K562 (cell line): ENCODE measurements at regions not wholly inside any gene's neighbourhood (a gene's known extent, or its start where the extent isn't known, plus 50 kb on each side); places are given as distances from the start of the nearest gene placed in this dataset.

Source experiments
- ATF7 ChIP-seq: fragments of 450-650 bp; IDR thresholded peaks from 2 replicates; pipeline ENCODE4 v1.7.1; 2014; ENCODE audit warnings: mild to moderate bottlenecking, moderate library complexity
- BMI1 ChIP-seq: fragments of 150-350 bp; IDR thresholded peaks from 2 replicates; pipeline ENCODE4 v1.6.1; 2014; ENCODE audit warnings: low read length
- CBFA2T3 ChIP-seq: fragments of 450-650 bp; IDR thresholded peaks from 2 replicates; pipeline ENCODE4 v1.6.1; 2017
- CEBPG ChIP-seq, 3 experiments: fragments of 200-800 bp in 1 of 3; sonication (Bioruptor generic) in 1 of 3; sonication (generic) in 1 of 3; formaldehyde crosslinking in 1 of 3; IDR thresholded peaks in 2 of 3; conservative IDR thresholded peaks in 1 of 3; 2 replicates each; pipeline versions ENCODE4 v1.6.1 to v1.8.0; 2016 to 2022; ENCODE audit warnings: missing compliant biosample characterization in 2 of 3, missing genetic modification characterization in 2 of 3, mild to moderate bottlenecking in 1 of 3, missing genetic modification reagents in 1 of 3
- CSDE1 ChIP-seq, 2 experiments: fragments of 450-650 bp; IDR thresholded peaks; 2 replicates each; pipeline ENCODE4 v1.6.1; 2016; ENCODE audit warnings: mild to moderate bottlenecking in 1 of 2
- DIDO1 ChIP-seq: fragments of 450-650 bp; IDR thresholded peaks from 2 replicates; pipeline ENCODE4 v1.6.1; 2016; ENCODE audit warnings: low read depth, missing biosample characterization, missing genetic modification characterization
- FIP1L1 ChIP-seq: fragments of 200-400 bp; formaldehyde crosslinking; IDR thresholded peaks from 2 replicates; pipeline ENCODE4 v1.6.1; 2018; ENCODE audit warnings: mild to moderate bottlenecking, low read depth, low read length; ENCODE audit not compliant: poor library complexity, severe bottlenecking
- FOSL1 ChIP-seq: fragments of 200-800 bp; sonication (Bioruptor generic); conservative IDR thresholded peaks from 2 replicates; pipeline ENCODE4 v1.6.1; 2016; ENCODE audit warnings: missing genetic modification characterization, missing compliant biosample characterization
- FOXK2 ChIP-seq, 2 experiments: fragments of 450-650 bp; IDR thresholded peaks in 1 of 2; conservative IDR thresholded peaks in 1 of 2; 2 replicates each; pipeline ENCODE4 v1.6.1; 2016; ENCODE audit warnings: low read depth in 2 of 2, mild to moderate bottlenecking in 1 of 2
- KLF16 ChIP-seq: IDR thresholded peaks from 2 replicates; pipeline ENCODE4 v1.6.1; 2016; ENCODE audit warnings: antibody characterized with exemption
- NEUROD1 ChIP-seq: fragments of 150-350 bp; IDR thresholded peaks from 2 replicates; pipeline ENCODE4 v1.6.1; 2014; ENCODE audit warnings: borderline replicate concordance, low read length, low read depth; ENCODE audit not compliant: partially characterized antibody
- POLR2B ChIP-seq: fragments of 450-650 bp; IDR thresholded peaks from 2 replicates; pipeline ENCODE4 v1.6.1; 2018; ENCODE audit warnings: low read depth; ENCODE audit not compliant: partially characterized antibody
- RB1 ChIP-seq: fragments of 450-650 bp; IDR thresholded peaks from 2 replicates; pipeline ENCODE4 v1.6.1; 2017; ENCODE audit warnings: low read depth, mild to moderate bottlenecking
- RBM14 ChIP-seq: fragments of 200-400 bp; formaldehyde crosslinking; IDR thresholded peaks from 2 replicates; pipeline ENCODE4 v1.6.1; 2018; ENCODE audit warnings: low read depth, mild to moderate bottlenecking, low read length, moderate library complexity, borderline replicate concordance; ENCODE audit not compliant: insufficient read depth
- TBL1XR1 ChIP-seq, 2 experiments: IDR thresholded peaks; 2 replicates each; pipeline ENCODE4 v1.6.1; 2012; ENCODE audit warnings: improper control_type of control experiment in 2 of 2, low read length in 2 of 2, mild to moderate bottlenecking in 1 of 2
- TCF7 ChIP-seq: sonication (generic); IDR thresholded peaks from 2 replicates; pipeline ENCODE4 v1.6.1; 2016; ENCODE audit warnings: antibody characterized with exemption, borderline replicate concordance
- TFAM ChIP-seq: fragments of 250-450 bp; sonication (Bioruptor Pico); conservative IDR thresholded peaks from 2 replicates; pipeline ENCODE4 v1.5.0; 2021; ENCODE audit warnings: mild to moderate bottlenecking, moderate library complexity
- TSC22D4 ChIP-seq: fragments of 450-650 bp; IDR thresholded peaks from 2 replicates; pipeline ENCODE4 v1.6.1; 2016; ENCODE audit warnings: missing genetic modification characterization, missing biosample characterization, control low read depth
- ZNF232 ChIP-seq: sonication (generic); formaldehyde crosslinking; IDR thresholded peaks from 2 replicates; pipeline ENCODE4 v1.8.0; 2022; ENCODE audit warnings: mild to moderate bottlenecking, missing genetic modification reagents
- ZNF263 ChIP-seq: sonication (generic); formaldehyde crosslinking; IDR thresholded peaks from 2 replicates; pipeline ENCODE4 v1.8.0; 2022; ENCODE audit warnings: mild to moderate bottlenecking, missing genetic modification reagents, borderline replicate concordance
- ZNF445 ChIP-seq: fragments of 250-450 bp; sonication (Bioruptor Pico); IDR thresholded peaks from 2 replicates; pipeline ENCODE4 v1.4.0; 2020; ENCODE audit warnings: low read depth, mild to moderate bottlenecking, moderate library complexity
- ZNF586 ChIP-seq: fragments of 450-650 bp; formaldehyde crosslinking; conservative IDR thresholded peaks from 2 replicates; pipeline ENCODE4 v1.4.0; 2020; ENCODE audit warnings: mild to moderate bottlenecking, moderate library complexity
- ZNF695 ChIP-seq: fragments of 450-650 bp; formaldehyde crosslinking; IDR thresholded peaks from 2 replicates; pipeline ENCODE4 v1.4.0; 2020; ENCODE audit warnings: mild to moderate bottlenecking, moderate library complexity
- ZNF696 ChIP-seq: fragments of 250-450 bp; sonication (Bioruptor Pico); conservative IDR thresholded peaks from 2 replicates; pipeline ENCODE4 v1.4.0; 2020; ENCODE audit warnings: mild to moderate bottlenecking, moderate library complexity
- TF ChIP-seq, protein P1 (sequence below): fragments of 450-650 bp; IDR thresholded peaks from 2 replicates; pipeline ENCODE4 v1.6.1; 2016
- TF ChIP-seq, protein P2 (sequence below): fragments of 250-450 bp; sonication (Bioruptor Pico); IDR thresholded peaks from 2 replicates; pipeline ENCODE4 v1.8.0; 2022; ENCODE audit warnings: moderate library complexity, mild to moderate bottlenecking, inconsistent platforms

DNA sequence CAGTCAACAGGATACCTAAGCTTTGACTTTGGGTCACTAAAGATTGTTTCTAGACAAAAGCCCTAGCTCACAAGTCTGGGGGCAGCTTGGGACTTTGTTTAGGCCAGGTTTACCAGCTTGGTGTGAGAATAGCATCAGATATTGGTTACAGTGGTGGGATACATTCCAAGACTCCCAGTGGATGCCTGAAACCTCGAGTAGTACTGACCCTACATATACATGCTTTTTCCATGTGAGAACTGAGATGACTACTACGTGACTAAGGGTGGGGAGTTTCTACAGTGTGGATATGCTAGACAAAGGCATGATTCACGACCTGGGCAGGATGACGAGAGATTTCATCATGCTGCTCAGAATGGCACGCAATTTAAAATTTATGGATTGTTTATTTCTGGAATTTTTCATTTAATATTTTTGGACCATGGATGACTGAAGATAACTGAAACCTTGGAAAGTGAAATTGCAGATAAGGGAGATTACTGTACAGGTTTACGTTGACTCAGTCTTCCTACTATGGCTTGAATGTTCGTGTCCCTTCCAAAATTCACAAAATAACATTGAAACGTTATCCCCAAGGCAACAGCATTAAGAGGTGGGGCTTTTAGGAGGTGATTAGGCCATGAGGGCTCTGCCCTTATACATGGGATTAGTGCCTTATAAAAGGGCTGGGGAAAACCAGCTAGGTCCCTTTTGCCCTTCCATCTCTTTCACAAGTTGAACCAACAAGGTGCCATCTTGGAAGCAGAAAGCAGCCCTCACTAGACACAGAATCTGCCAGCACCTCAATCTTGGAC, 50.2 kb upstream of the CTAGE1 start (continued):
- TF ChIP-seq BMI1 (no peak), NEUROD1 (no peak), FOXK2 (conservative IDR thresholded peaks at IDR 0.05 in 1 of 2, IDR thresholded peaks at IDR 0.05 in 1 of 2; ENCODE audit: low read depth in 2 of 2) (no peak), ATF7 (peak; percentile 89), CBFA2T3 (no peak), ZNF695 (CRISPR knock-in tag) (no peak), ZNF263 (CRISPR knock-in tag) (0 out of 2 replicates have a peak, but pooled peaks have one; percentile 33), TSC22D4 (tag) (no peak), CEBPG (CRISPR knock-in tag; IDR thresholded peaks at IDR 0.05) (peak; percentile 94), CEBPG (tag; conservative IDR thresholded peaks at IDR 0.05 in 1 of 2, IDR thresholded peaks at IDR 0.05 in 1 of 2) (peak; percentile 93 to 99), TCF7 (no peak), POLR2B (no peak), RBM14 (no peak), ZNF232 (CRISPR knock-in tag) (no peak), ZNF696 (CRISPR knock-in tag) (no peak), CSDE1 (IDR thresholded peaks at IDR 0.05) (no peak), ZNF445 (CRISPR knock-in tag) (no peak), TFAM (CRISPR knock-in tag) (no peak), FOSL1 (tag) (peak; percentile 99), FIP1L1 (no peak), KLF16 (no peak), ZNF586 (0 out of 2 replicates have a peak, but pooled peaks have one; percentile 50), RB1 (no peak), TBL1XR1 (IDR thresholded peaks at IDR 0.05; ENCODE audit: low read length in 2 of 2) (0 out of 4 replicates have a peak, but pooled peaks of 1 of the 2 experiments have one; percentile 33), DIDO1 (tag) (peak; percentile 25)
- TF ChIP-seq, protein P1, sequence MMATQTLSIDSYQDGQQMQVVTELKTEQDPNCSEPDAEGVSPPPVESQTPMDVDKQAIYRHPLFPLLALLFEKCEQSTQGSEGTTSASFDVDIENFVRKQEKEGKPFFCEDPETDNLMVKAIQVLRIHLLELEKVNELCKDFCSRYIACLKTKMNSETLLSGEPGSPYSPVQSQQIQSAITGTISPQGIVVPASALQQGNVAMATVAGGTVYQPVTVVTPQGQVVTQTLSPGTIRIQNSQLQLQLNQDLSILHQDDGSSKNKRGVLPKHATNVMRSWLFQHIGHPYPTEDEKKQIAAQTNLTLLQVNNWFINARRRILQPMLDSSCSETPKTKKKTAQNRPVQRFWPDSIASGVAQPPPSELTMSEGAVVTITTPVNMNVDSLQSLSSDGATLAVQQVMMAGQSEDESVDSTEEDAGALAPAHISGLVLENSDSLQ = peak; percentile 89
- TF ChIP-seq, protein P2, sequence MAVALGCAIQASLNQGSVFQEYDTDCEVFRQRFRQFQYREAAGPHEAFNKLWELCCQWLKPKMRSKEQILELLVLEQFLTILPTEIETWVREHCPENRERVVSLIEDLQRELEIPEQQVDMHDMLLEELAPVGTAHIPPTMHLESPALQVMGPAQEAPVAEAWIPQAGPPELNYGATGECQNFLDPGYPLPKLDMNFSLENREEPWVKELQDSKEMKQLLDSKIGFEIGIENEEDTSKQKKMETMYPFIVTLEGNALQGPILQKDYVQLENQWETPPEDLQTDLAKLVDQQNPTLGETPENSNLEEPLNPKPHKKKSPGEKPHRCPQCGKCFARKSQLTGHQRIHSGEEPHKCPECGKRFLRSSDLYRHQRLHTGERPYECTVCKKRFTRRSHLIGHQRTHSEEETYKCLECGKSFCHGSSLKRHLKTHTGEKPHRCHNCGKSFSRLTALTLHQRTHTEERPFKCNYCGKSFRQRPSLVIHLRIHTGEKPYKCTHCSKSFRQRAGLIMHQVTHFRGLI (CRISPR knock-in tag) = peak; percentile 88
